ENCODE measurements at regions not wholly inside any gene's neighbourhood (a gene's known extent, or its start where the extent isn't known, plus 50 kb on each side); places are given as distances from the start of the nearest gene placed in this dataset.

- TF ChIP-seq CTCF (IDR thresholded peaks at IDR 0.05) (no peak), EP300 (IDR thresholded peaks at IDR 0.05) (no peak)
Observed at GRCh38 chr5:117434254-117434653, 859.6 kb upstream of the SEMA6A start.
